ENCODE measurements at regions not wholly inside any gene's neighbourhood (a gene's known extent, or its start where the extent isn't known, plus 50 kb on each side); places are given as distances from the start of the nearest gene placed in this dataset.

DNA sequence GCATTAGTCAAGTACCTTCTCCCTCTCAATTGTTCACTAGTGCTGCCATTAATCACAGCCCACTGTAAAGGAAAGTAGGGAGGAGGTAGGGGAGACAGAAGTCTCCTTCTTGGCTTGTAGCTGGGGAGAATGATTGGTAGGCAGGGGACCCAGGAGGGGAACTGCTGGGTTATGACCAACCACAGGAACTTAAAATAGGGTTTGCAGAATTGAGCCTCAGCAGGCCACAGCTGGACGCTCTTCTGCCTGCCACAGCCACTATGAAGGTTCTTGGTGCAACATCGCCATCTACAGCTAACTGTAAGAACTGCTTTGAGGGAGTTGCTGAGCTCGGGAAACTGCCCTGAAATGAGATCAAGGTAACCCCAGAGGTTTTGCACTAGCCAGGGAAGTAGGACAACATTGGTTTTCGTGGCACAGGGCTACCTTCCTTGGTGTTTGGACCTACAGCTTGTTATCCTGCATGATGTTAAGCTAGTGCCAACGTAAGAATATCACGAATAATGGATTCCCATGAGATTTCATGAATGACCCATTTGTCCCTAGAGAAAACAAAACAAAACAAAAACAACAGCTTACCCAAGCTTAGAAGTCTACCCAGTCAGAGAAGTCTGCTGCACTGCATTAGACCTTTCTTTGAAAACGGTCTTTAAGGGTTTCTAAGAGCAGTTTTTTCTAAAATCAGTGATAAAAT lies 787.1 kb upstream of the API5 start:
- TF ChIP-seq, protein P1, sequence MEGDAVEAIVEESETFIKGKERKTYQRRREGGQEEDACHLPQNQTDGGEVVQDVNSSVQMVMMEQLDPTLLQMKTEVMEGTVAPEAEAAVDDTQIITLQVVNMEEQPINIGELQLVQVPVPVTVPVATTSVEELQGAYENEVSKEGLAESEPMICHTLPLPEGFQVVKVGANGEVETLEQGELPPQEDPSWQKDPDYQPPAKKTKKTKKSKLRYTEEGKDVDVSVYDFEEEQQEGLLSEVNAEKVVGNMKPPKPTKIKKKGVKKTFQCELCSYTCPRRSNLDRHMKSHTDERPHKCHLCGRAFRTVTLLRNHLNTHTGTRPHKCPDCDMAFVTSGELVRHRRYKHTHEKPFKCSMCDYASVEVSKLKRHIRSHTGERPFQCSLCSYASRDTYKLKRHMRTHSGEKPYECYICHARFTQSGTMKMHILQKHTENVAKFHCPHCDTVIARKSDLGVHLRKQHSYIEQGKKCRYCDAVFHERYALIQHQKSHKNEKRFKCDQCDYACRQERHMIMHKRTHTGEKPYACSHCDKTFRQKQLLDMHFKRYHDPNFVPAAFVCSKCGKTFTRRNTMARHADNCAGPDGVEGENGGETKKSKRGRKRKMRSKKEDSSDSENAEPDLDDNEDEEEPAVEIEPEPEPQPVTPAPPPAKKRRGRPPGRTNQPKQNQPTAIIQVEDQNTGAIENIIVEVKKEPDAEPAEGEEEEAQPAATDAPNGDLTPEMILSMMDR (IDR thresholded peaks at IDR 0.05), result peak in 2 of 3 donors; percentile 66 to 72
- TF ChIP-seq POLR2A (IDR thresholded peaks at IDR 0.05) (no peak), POLR2AphosphoS5 (IDR thresholded peaks at IDR 0.05) (no peak)
- H3K4me1 ChIP-seq, result no peaks in the 10 kb centered on the region
- H3K4me3 ChIP-seq, result no peak overlapping the region
- no peaks in the 10 kb centered on the region for H3K9me3 ChIP-seq
- intact Hi-C loops (cut with DNase I; ENCODE audit: low total_unique reads), result loop anchor here (5.0 kb wide), 1 partner anchor 168 kb away; no protein-coding TSS in a partner anchor
- peak in 1 of 2 donors; percentile 24 for DNase-seq (ENCODE audit: low spot score in 2 of 2)
- H3K36me3 ChIP-seq, result no peaks in the 10 kb centered on the region
- H3K27ac ChIP-seq, result no peak overlapping the region
- H3K27me3 ChIP-seq, result no peaks in the 10 kb centered on the region

DNA sequence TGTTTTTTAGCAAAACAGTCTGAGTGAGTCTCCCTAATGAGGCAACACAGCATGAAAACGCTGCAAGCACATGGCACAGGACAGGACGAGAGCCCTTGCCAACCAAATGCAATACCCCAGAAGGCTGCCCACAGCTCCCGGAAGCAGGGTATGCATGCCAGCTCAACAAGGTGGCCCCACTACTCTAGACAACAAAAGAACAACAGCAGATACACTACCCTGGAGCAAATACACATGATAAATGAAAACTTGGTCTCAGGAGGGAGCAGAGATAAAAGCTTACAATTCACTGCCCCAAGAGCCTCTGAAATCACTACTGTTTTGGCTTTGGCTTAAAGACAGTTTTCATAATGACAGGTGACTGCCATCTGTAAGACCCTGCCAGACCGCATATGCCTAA lies 785.4 kb upstream of the API5 start:
- H3K27ac ChIP-seq, result no peak overlapping the region
- TF ChIP-seq POLR2AphosphoS5 (IDR thresholded peaks at IDR 0.05) (no peak), POLR2A (IDR thresholded peaks at IDR 0.05) (no peak)
- TF ChIP-seq, protein P1 (IDR thresholded peaks at IDR 0.05), result no peak
- no peaks in the 10 kb centered on the region for H3K4me1 ChIP-seq
- H3K36me3 ChIP-seq, result no peaks in the 10 kb centered on the region
- intact Hi-C loops (cut with DNase I; ENCODE audit: low total_unique reads), result no loop called here
- no peak overlapping the region for H3K4me3 ChIP-seq
- H3K27me3 ChIP-seq, result no peaks in the 10 kb centered on the region
- no peak for DNase-seq (ENCODE audit: low spot score in 2 of 2)
- H3K9me3 ChIP-seq, result no peaks in the 10 kb centered on the region

DNA sequence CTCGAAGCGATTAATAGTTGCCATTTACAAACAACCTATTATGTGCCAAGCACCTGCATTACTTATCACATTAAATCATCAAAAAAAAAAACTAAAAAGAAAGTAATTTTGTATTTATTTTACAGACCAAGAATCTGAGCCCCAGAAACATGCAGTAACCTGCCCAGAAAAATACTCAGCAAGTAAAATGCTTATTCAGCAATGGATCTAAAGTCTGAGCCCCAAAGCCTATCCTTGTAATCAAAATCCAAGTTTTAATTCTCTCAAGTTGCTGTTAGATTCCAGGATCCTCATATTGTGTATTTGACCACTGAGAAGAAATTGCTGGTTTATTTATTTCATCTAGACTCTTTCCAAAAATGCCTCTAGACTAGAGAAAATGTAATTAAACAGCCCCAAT lies 783.3 kb upstream of the API5 start:
- Histone ChIP-seq H3K27ac (no peak overlapping the region), H3K4me3 (no peak overlapping the region), H3K4me1 (no peaks in the 10 kb centered on the region), H3K27me3 (no peaks in the 10 kb centered on the region), H3K36me3 (no peaks in the 10 kb centered on the region), H3K9me3 (no peaks in the 10 kb centered on the region)
- no peak for DNase-seq (ENCODE audit: low spot score in 2 of 2)
- intact Hi-C loops (cut with DNase I; ENCODE audit: low total_unique reads), result no loop called here
- TF ChIP-seq POLR2A (IDR thresholded peaks at IDR 0.05) (no peak), POLR2AphosphoS5 (IDR thresholded peaks at IDR 0.05) (no peak)
- TF ChIP-seq, protein P1 (IDR thresholded peaks at IDR 0.05), result no peak

DNA sequence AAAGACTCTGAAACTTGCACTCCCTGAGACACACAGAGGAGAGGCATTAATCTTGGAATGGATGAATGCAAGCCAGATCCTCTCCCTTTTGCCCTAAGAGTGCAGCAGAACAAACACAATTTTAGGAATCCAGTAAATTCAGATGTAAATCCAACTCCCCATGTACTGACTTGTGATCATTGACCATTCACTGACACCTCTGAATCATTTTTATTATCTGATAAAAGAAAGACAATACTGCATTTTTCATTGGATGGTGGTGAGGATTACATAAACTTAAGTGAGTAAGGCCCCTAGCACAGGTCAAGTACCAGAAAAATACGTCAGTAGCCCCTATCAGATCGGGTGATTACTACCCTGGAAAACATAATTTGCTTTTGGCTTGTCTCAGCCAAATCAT lies 782.9 kb upstream of the API5 start:
- no peaks in the 10 kb centered on the region for H3K27me3 ChIP-seq
- no peaks in the 10 kb centered on the region for H3K9me3 ChIP-seq
- H3K4me3 ChIP-seq, result no peak overlapping the region
- no peak overlapping the region for H3K27ac ChIP-seq
- H3K4me1 ChIP-seq, result no peaks in the 10 kb centered on the region
- no peak for DNase-seq (ENCODE audit: low spot score in 2 of 2)
- TF ChIP-seq, protein P1 (IDR thresholded peaks at IDR 0.05), result no peak
- TF ChIP-seq POLR2A (IDR thresholded peaks at IDR 0.05) (no peak), POLR2AphosphoS5 (IDR thresholded peaks at IDR 0.05) (no peak)
- intact Hi-C loops (cut with DNase I; ENCODE audit: low total_unique reads), result no loop called here
- no peaks in the 10 kb centered on the region for H3K36me3 ChIP-seq

DNA sequence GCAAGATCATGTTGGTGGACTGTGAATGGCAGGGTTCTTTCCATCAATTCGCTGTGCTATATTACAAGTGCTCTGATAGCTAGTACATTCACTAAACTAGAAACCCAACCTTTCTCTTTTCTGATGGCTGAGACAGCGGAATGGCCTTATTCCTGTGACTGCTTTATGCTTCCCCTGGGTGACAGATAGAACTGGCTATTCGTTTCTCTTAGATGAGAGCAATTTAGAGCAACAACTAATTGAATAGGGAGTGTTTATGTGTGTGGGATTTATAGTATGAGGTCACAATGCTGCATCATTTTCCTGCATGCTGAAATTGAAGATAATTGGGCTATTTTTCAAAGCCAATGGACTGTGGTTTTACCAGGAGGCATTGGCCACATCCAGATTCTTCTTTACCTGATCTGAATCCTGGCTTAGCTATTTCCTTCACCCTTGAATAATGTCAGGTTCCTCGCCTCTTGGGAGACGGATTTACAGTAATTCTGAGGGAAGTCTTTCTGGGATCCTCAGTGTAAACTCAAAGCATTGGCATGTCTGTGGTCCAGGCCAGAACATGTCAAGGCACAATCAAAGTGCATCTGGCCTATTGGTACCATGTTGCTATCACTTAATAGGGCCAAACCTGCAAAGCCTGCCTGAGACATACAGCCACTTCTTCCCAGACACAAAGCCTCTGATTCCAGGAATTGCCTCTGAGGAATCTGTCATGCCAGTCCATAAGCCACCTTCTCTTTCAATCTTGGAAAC lies 775.0 kb upstream of the API5 start:
- intact Hi-C loops (cut with DNase I; ENCODE audit: low total_unique reads), result no loop called here
- H3K27me3 ChIP-seq, result no peaks in the 10 kb centered on the region
- no peak overlapping the region for H3K27ac ChIP-seq
- H3K4me1 ChIP-seq, result no peaks in the 10 kb centered on the region
- no peak for DNase-seq (ENCODE audit: low spot score in 2 of 2)
- no peak overlapping the region for H3K4me3 ChIP-seq
- H3K9me3 ChIP-seq, result no peaks in the 10 kb centered on the region
- H3K36me3 ChIP-seq, result no peaks in the 10 kb centered on the region
- TF ChIP-seq POLR2A (IDR thresholded peaks at IDR 0.05), result no peak
- TF ChIP-seq POLR2AphosphoS5 (IDR thresholded peaks at IDR 0.05), result no peak
- TF ChIP-seq, protein P1 (IDR thresholded peaks at IDR 0.05), result no peak
